Peyer's patch (tissue), 4 donors: ENCODE measurements at regions not wholly inside any gene's neighbourhood (a gene's known extent, or its start where the extent isn't known, plus 50 kb on each side); places are given as distances from the start of the nearest gene placed in this dataset.

Experiments used
- DNase-seq, 3 donors: peaks; one replicate each; pipeline ENCODE4 v3.0.0-alpha.2; 2017 to 2019
- H3K27ac ChIP-seq, 4 donors: fragments of 200-600 bp; sonication (generic); one replicate each; pipeline ENCODE4 v1.5.1; 2016 to 2019
- H3K27me3 ChIP-seq, 2 donors: fragments of 200-600 bp; sonication (generic); one replicate each; pipeline ENCODE4 v1.5.1; 2019
- H3K36me3 ChIP-seq, 3 donors: fragments of 200-600 bp; sonication (generic); one replicate each; pipeline ENCODE4 v1.5.1; 2016 to 2019
- H3K4me1 ChIP-seq, 4 donors: fragments of 200-600 bp; sonication (generic); one replicate each; pipeline ENCODE4 v1.5.1; 2016 to 2019
- H3K4me3 ChIP-seq, 4 donors: fragments of 200-600 bp; sonication (generic); 1 replicate in 3 of 4; 2 replicates in 1 of 4; pipeline ENCODE4 v1.5.1; 2016 to 2019; ENCODE audit warnings: mild to moderate bottlenecking in 1 of 4
- H3K9me3 ChIP-seq, 4 donors: fragments of 200-600 bp; sonication (generic); one replicate each; pipeline ENCODE4 v1.5.1; 2016 to 2019; ENCODE audit warnings: mild to moderate bottlenecking in 1 of 4
- POLR2A ChIP-seq, 2 donors: fragments of 450-650 bp; IDR thresholded peaks; one replicate each; pipeline ENCODE4 v1.5.1; 2017; ENCODE audit warnings: antibody characterized with exemption in 2 of 2, mild to moderate bottlenecking in 2 of 2, moderate library complexity in 2 of 2
- TF ChIP-seq, protein P1 (sequence below), 6 experiments: fragments of 450-650 bp in 4 of 6; fragments of 200-600 bp in 2 of 6; sonication (generic) in 1 of 6; IDR thresholded peaks; one replicate each; pipeline ENCODE4 v1.5.1; 2017 to 2019; ENCODE audit warnings: antibody characterized with exemption in 6 of 6, mild to moderate bottlenecking in 3 of 6, moderate library complexity in 1 of 6

DNA sequence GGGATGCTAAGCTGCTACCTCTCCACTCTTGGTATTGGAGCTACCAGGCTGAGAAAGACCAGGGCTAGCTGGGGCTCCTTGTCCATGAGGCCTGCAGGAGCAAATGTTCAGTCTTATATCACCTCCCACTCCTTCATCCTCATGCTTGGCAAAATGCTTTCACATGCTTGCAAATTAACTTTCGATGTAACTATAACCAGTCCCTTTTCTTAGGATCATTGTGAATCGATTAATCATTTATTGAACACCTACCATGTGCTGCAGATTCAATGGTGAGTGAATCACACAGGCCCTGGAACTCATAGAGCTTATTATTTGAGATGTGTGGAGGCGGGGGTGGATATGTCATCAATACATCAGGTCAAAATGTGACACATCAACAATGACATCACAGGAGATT lies 138.6 kb downstream of the EMX2 start:
- Histone ChIP-seq H3K4me1 (no peaks in the 10 kb centered on the region), H3K4me3 (no peak overlapping the region), H3K9me3 (no peaks in the 10 kb centered on the region), H3K27me3 (no peaks in the 10 kb centered on the region), H3K27ac (no peak overlapping the region), H3K36me3 (no peaks in the 10 kb centered on the region)
- DNase-seq, result no peak
- no peak for TF ChIP-seq POLR2A (IDR thresholded peaks at IDR 0.05)
- TF ChIP-seq, protein P1, sequence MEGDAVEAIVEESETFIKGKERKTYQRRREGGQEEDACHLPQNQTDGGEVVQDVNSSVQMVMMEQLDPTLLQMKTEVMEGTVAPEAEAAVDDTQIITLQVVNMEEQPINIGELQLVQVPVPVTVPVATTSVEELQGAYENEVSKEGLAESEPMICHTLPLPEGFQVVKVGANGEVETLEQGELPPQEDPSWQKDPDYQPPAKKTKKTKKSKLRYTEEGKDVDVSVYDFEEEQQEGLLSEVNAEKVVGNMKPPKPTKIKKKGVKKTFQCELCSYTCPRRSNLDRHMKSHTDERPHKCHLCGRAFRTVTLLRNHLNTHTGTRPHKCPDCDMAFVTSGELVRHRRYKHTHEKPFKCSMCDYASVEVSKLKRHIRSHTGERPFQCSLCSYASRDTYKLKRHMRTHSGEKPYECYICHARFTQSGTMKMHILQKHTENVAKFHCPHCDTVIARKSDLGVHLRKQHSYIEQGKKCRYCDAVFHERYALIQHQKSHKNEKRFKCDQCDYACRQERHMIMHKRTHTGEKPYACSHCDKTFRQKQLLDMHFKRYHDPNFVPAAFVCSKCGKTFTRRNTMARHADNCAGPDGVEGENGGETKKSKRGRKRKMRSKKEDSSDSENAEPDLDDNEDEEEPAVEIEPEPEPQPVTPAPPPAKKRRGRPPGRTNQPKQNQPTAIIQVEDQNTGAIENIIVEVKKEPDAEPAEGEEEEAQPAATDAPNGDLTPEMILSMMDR (IDR thresholded peaks at IDR 0.05), result no peak

DNA sequence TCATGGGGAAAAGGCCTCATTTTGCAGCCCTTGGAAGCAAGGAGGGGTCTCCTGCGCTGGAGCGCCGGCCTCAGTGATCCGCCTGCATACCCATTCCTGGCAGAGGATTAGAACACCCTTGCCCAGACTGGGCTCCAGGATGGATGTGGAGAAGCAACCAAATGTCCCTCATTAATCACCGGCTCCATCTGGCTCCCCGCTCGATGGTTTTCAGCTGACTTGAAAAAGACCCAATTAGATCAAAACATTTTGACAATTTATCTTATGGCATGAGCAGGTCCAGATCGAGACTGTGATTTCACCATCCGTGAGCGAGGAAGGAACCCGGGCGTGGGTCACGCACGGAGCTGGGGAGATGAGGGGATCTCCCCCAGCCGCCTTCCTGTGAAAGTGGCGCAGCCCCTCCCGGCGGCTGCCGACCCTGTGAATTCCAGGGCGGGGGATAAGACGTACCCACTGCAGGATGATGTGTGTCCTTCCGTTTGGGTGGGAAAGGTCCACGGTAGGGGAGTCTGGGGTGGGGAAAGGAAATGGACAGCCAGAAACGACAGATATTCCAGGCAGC lies 141.6 kb downstream of the EMX2 start:
- Histone ChIP-seq H3K36me3 (no peaks in the 10 kb centered on the region), H3K4me1 (no peaks in the 10 kb centered on the region), H3K27ac (no peak overlapping the region), H3K27me3 (no peaks in the 10 kb centered on the region), H3K4me3 (no peak overlapping the region), H3K9me3 (no peaks in the 10 kb centered on the region)
- TF ChIP-seq POLR2A (IDR thresholded peaks at IDR 0.05), result no peak
- TF ChIP-seq, protein P1 (IDR thresholded peaks at IDR 0.05), result no peak
- DNase-seq, result no peak

DNA sequence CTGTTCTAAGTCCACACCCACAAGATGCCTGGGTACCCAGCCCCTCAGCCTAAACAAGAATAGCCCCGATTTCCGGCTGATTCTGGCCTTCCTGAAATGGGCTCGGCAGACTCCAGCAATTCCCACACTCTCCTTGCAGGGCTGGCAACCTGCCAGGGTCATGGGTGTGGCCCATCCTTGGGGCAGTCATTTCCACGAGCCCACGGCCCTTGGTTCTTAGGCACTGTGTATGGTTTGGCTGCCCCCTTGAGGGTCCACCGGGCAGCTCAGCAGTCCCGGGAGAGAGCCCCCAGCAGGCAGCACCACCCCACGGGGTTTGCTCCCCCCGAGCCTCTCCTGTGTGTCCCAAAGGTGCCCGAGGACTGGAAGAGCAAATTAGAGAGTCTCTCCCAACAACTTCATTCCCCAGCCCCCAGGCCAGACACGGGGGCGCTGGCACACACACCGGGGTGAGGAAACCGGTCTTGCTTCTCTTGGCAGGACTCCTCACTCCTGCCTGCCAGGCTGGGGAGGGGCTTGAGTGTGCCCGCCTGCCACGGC lies 142.2 kb downstream of the EMX2 start:
- no peaks in the 10 kb centered on the region for H3K9me3 ChIP-seq
- H3K27ac ChIP-seq, result no peak overlapping the region
- DNase-seq, result peak in 1 of 3 donors; percentile 50
- TF ChIP-seq POLR2A (IDR thresholded peaks at IDR 0.05), result no peak
- TF ChIP-seq, protein P1 (IDR thresholded peaks at IDR 0.05), result no peak
- no peaks in the 10 kb centered on the region for H3K4me1 ChIP-seq
- no peaks in the 10 kb centered on the region for H3K36me3 ChIP-seq
- H3K4me3 ChIP-seq, result no peak overlapping the region
- no peaks in the 10 kb centered on the region for H3K27me3 ChIP-seq

DNA sequence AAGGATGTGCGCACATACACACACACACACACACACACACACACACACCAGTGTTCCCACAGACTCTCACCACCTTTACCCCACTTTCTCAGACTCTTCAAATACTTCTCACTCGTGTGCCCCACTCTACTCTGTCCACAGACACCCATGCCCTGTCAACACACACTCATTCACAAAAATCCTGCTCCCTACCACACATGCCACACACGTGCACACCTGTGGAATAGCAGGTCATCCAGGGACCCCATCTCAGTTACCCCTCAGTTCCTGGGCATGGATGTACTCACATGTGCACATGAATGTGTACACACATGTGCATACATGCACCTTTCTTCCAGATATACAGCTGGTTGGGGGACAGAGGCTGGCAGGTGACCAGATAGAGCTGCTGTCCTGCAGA lies 142.9 kb downstream of the EMX2 start:
- Histone ChIP-seq H3K36me3 (no peaks in the 10 kb centered on the region), H3K4me3 (no peak overlapping the region), H3K4me1 (no peaks in the 10 kb centered on the region), H3K27me3 (no peaks in the 10 kb centered on the region), H3K27ac (no peak overlapping the region), H3K9me3 (no peaks in the 10 kb centered on the region)
- DNase-seq, result no peak
- TF ChIP-seq, protein P1 (IDR thresholded peaks at IDR 0.05), result no peak
- TF ChIP-seq POLR2A (IDR thresholded peaks at IDR 0.05), result no peak

DNA sequence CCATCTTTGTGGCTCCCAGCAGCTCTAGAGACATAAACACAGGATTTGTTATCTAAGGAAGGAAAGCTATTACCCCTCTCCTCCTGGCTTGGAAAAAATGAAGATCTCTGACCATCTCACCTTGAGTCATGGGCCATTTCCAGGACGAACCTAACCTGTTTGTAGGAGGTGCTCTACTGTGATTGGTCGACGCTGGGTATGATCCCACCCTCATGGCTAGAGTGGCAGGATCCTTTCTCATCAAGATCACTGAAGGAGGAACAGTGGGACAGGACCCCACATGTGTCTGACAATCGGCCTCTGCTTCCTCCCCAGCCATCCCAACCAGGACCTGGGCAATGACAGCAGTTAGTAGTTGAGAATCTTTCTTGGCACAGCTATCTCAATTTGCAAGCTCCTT lies 144.1 kb downstream of the EMX2 start:
- Histone ChIP-seq H3K9me3 (no peaks in the 10 kb centered on the region), H3K36me3 (no peaks in the 10 kb centered on the region), H3K27ac (no peak overlapping the region), H3K27me3 (no peaks in the 10 kb centered on the region), H3K4me1 (no peaks in the 10 kb centered on the region), H3K4me3 (no peak overlapping the region)
- TF ChIP-seq, protein P1 (IDR thresholded peaks at IDR 0.05), result no peak
- TF ChIP-seq POLR2A (IDR thresholded peaks at IDR 0.05), result no peak
- DNase-seq, result no peak

DNA sequence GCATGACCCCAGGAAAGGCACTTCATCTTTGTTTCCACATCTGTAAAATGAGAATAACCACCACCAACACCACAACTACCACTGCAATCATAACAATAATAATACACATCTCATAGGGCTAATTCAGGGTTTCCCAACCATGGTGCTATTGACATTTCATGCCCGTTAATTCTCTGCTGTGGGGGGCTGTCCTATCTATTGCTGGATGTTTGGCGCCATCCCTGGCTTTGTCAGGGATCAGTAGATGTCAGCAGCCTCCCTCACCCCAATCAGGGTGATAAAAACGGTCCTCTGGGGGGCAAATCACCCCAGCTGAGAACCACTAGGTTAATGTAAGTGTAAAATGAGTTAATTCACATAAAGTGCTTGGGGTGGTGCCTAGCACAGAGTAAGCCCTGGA lies 145.8 kb downstream of the EMX2 start:
- no peaks in the 10 kb centered on the region for H3K36me3 ChIP-seq
- H3K4me3 ChIP-seq, result no peak overlapping the region
- no peak for DNase-seq
- H3K9me3 ChIP-seq, result no peaks in the 10 kb centered on the region
- no peak overlapping the region for H3K27ac ChIP-seq
- no peaks in the 10 kb centered on the region for H3K4me1 ChIP-seq
- no peaks in the 10 kb centered on the region for H3K27me3 ChIP-seq
- no peak for TF ChIP-seq POLR2A (IDR thresholded peaks at IDR 0.05)
